ENCODE measurements at regions not wholly inside any gene's neighbourhood (a gene's known extent, or its start where the extent isn't known, plus 50 kb on each side); places are given as distances from the start of the nearest gene placed in this dataset.

DNA sequence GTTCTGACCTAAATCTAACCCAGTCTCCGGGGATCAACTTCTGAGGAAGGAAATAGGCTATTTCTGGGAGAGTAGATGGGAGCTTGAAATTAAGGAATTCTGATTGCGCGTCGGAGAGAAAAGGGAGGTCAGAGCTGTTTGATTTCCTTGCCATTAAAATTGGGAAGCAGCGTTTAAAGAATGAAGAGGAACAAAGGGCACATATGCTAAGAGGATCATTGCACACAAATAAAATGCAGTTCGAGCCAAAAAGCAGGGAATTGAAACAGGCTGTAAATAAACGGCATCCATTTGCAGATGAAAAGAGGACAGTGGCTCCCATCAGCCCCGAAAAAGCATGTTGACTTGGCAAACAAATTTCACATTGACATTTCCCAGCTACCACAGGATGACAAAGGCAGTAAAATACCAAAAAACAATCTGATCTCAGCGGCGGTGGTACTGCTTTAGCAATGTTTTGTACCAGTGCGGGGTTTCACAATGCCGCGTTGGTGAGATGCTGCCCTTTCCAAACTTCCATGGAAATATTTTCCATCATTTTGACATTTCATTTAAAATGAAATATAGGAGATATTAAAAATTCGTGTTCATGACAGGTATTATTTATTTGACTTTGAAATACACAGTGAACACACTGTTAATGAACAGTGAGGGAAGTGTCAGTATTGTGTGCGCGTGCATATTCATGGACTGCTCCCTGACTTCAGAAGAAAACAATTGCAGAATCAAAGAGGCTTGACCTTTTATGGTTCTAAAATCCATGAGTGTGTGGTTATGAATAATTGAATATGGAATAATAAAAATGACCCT lies 108.8 kb downstream of the SQOR start:
- Mint-ChIP-seq H3K27ac (peak overlapping the region; percentile 69), H3K36me3 (ENCODE audit: low read depth) (no peaks in the 10 kb centered on the region), H3K4me1 (peaks cover 6% of the 10 kb centered on the region), H3K4me3 (no peak overlapping the region), H3K27me3 (ENCODE audit: low read depth, poor library complexity) (peaks cover 13% of the 10 kb centered on the region), H3K9me3 (peaks cover 7% of the 10 kb centered on the region)
- TF ChIP-seq, protein P1, sequence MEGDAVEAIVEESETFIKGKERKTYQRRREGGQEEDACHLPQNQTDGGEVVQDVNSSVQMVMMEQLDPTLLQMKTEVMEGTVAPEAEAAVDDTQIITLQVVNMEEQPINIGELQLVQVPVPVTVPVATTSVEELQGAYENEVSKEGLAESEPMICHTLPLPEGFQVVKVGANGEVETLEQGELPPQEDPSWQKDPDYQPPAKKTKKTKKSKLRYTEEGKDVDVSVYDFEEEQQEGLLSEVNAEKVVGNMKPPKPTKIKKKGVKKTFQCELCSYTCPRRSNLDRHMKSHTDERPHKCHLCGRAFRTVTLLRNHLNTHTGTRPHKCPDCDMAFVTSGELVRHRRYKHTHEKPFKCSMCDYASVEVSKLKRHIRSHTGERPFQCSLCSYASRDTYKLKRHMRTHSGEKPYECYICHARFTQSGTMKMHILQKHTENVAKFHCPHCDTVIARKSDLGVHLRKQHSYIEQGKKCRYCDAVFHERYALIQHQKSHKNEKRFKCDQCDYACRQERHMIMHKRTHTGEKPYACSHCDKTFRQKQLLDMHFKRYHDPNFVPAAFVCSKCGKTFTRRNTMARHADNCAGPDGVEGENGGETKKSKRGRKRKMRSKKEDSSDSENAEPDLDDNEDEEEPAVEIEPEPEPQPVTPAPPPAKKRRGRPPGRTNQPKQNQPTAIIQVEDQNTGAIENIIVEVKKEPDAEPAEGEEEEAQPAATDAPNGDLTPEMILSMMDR (IDR thresholded peaks at IDR 0.05): no peak
- no peak for DNase-seq

DNA sequence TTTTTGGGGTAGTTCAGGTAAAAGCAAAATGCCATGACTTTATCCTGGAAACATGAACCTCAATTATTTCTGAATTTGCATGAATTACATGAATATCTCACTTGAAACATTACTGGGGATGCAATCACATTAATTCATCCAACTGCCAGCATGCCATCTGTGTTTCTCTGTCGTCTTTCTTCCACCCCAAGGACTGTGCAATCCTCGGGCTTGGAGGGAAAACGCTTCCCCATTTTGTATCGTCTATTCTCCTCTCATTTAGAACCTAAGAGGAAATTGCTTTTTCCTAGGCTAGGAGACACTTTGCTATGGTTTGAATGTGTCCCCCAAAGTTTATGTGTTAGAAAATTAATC lies 109.4 kb downstream of the SQOR start:
- Mint-ChIP-seq H3K36me3 (ENCODE audit: low read depth) (no peaks in the 10 kb centered on the region), H3K27ac (no peak overlapping the region), H3K4me3 (no peak overlapping the region)

DNA sequence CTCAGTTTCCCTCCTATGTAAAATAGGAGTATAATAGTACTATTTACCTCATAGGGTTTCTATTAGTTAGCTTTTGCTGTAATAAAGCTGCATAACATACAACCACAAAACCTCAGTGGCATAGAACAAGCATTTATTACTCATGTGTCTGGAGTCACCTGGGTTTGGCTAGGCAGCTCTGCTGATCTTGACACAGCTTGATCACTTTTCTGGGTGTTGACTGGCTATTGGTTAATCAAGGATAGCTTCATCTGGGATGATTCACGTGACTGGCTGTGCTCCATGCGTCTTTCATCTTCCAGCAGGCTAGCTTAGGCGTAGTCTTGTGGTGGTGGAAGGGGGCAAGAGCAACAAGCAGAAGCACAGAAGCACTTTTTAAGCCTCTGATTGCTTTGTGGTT lies 112.6 kb downstream of the SQOR start:
- H3K4me3 Mint-ChIP-seq: no peak overlapping the region
- TF ChIP-seq, protein P1 (IDR thresholded peaks at IDR 0.05): no peak
- no peak overlapping the region for H3K27ac Mint-ChIP-seq
- peaks cover 9% of the 10 kb centered on the region for H3K27me3 Mint-ChIP-seq (ENCODE audit: low read depth, poor library complexity)
- no peak for DNase-seq
- H3K9me3 Mint-ChIP-seq: no peaks in the 10 kb centered on the region
- peaks cover 12% of the 10 kb centered on the region for H3K4me1 Mint-ChIP-seq
- no peaks in the 10 kb centered on the region for H3K36me3 Mint-ChIP-seq (ENCODE audit: low read depth)

More for the DNA sequence above, 109.4 kb downstream of the SQOR start:
- peaks cover 14% of the 10 kb centered on the region for H3K27me3 Mint-ChIP-seq (ENCODE audit: low read depth, poor library complexity)
- H3K4me1 Mint-ChIP-seq: peaks cover 6% of the 10 kb centered on the region
- TF ChIP-seq, protein P1 (IDR thresholded peaks at IDR 0.05): no peak
- DNase-seq: no peak
- H3K9me3 Mint-ChIP-seq: peaks cover 7% of the 10 kb centered on the region

DNA sequence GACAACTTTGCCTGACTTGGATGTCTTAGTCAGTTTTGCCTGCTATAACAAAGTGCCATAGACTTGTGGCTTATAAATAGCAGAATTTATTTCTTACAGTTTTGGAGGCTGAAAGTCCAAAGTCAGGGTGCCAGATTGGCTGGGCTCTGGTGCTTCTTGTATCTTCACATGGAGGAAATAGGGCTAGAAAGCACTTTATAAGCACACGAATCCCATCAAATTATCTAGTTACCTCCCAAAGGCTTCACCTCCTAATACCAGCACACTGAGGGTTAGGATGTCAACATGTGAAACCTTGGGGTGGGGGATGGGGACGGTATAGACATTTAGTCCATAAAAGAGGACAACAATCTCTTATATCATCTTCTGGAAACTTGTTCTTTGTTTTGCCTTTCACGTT lies 116.8 kb downstream of the SQOR start:
- Mint-ChIP-seq H3K4me3 (no peak overlapping the region), H3K27ac (peak overlapping the region; percentile 73), H3K9me3 (peaks cover 30% of the 10 kb centered on the region), H3K27me3 (ENCODE audit: low read depth, poor library complexity) (peaks cover 3% of the 10 kb centered on the region), H3K36me3 (ENCODE audit: low read depth) (no peaks in the 10 kb centered on the region), H3K4me1 (peaks cover 6% of the 10 kb centered on the region)
- no peak for DNase-seq
- TF ChIP-seq, protein P1 (IDR thresholded peaks at IDR 0.05): no peak

DNA sequence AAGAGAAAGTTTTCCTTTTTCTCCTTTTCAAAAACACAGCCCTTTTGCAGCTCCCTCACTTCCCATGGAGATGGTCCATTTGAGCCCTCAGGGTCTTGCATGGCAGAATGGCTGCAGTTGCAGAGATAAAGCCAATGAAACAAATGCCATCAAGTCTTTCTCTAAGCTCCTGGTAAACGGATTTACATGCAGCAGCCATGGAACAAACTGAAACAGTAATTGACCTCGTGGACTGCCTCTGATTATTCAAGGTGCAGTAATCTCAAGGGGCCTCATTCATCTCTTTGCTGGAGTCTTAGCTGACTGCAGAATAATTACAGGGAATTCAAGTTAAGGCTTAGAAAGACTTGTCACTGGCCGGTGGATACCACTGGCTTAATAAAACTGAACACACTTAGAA lies 125.1 kb downstream of the SQOR start:
- H3K27ac Mint-ChIP-seq: peak overlapping the region; percentile 12
- H3K9me3 Mint-ChIP-seq: peaks cover 30% of the 10 kb centered on the region
- TF ChIP-seq, protein P1 (IDR thresholded peaks at IDR 0.05): no peak
- no peak overlapping the region for H3K4me3 Mint-ChIP-seq
- no peaks in the 10 kb centered on the region for H3K27me3 Mint-ChIP-seq (ENCODE audit: low read depth, poor library complexity)
- no peak for DNase-seq
- H3K4me1 Mint-ChIP-seq: peaks cover 17% of the 10 kb centered on the region
- peaks cover 7% of the 10 kb centered on the region for H3K36me3 Mint-ChIP-seq (ENCODE audit: low read depth)

DNA sequence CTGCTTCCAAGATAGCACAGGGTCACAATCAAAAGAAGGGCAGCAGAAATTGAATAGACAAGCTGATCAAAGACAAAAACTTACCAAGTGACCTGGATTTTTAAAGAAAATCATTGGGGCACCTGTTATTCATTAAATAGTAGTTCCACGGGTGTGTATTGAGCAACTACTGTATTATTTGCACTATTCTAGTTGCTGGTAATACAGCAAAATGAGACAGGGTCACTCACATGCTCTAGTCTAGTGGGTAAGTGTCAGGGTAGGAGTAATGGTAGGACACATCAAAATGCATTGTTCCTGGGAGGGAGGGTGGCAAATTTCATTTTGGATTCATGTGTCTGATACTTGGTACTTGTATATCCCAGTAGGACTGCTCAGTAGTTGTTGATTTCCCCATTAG lies 127.9 kb downstream of the SQOR start:
- H3K4me1 Mint-ChIP-seq: peaks cover 17% of the 10 kb centered on the region
- no peaks in the 10 kb centered on the region for H3K27me3 Mint-ChIP-seq (ENCODE audit: low read depth, poor library complexity)
- H3K27ac Mint-ChIP-seq: no peak overlapping the region
- H3K4me3 Mint-ChIP-seq: no peak overlapping the region
- H3K9me3 Mint-ChIP-seq: peaks cover 9% of the 10 kb centered on the region
- no peak for DNase-seq
- TF ChIP-seq, protein P1 (IDR thresholded peaks at IDR 0.05): no peak
- H3K36me3 Mint-ChIP-seq (ENCODE audit: low read depth): no peaks in the 10 kb centered on the region

Data from nephron progenitor cell (in vitro differentiated cells).